CD4-positive, alpha-beta T cell treated with Interferon alpha-2 for 1 hour (primary cell): ENCODE measurements at regions not wholly inside any gene's neighbourhood (a gene's known extent, or its start where the extent isn't known, plus 50 kb on each side); places are given as distances from the start of the nearest gene placed in this dataset.

Source experiments
- DNase-seq, 2 donors: peaks; one replicate each; pipeline ENCODE4 v3.0.0-alpha.2; 2020 to 2022

DNA sequence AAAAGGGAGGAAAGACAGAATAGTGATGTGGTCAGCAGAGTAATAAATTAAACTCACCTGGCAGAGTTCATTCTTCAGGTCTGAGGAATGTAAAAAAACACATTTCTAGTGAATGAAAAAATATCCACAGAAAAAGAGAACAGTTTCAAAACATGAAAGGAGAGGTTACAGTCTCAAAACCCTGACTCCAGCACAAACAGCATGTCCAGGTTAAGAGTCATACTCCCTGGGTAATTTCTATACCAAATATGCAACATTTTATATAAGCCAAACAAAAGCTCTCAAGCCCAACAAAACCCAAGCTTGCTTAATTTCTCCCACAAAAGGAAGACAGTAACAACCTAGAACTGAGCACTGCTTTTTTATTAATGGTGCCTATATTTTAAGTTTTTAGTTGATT lies 173.0 kb downstream of the NTMT2 start:
- DNase-seq = no peak

DNA sequence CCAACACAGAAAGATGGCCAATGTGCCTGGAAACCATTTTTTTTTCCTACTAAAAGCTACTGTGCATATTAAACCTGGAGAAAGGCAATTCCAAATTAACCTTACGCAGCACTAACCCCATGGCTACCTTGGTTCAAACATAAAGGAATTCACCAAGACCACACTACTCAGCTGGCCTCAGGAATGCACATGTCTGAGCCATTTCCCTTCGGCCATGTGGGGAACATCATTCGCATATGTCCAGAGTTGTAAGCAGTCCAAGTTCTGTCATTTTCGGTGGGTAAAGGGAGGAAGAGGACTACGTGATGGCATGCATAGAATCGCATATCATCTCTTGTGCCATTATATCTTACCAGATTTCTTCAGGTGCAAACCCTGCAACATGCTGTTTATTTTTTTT lies 175.4 kb downstream of the NTMT2 start:
- no peak for DNase-seq

DNA sequence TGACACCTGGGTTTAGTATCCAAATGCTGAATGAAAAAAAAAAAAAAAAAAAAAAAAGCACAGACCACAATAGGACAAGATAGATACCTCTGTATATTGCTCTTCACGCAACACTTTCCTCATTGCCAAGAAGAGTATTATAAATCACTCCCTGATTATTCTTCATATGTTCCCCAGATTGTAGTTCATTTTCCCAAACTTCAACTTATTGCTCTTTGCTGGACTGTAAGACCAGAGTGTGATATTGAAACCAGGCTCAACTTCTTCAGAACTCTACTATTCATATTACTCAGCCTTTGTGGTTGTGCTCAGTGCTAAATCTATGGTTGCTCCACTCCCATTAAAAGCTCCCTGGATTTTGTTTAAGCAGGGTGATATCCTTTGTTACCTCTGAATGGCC lies 180.4 kb downstream of the NTMT2 start:
- DNase-seq = no peak

GRCh38 chr1:170332801-170333200 lies 187.0 kb downstream of the NTMT2 start:
- no peak for DNase-seq

- no peak for DNase-seq
These were observed 191.7 kb downstream of the NTMT2 start for GRCh38 chr1:170337413-170337994.

DNA sequence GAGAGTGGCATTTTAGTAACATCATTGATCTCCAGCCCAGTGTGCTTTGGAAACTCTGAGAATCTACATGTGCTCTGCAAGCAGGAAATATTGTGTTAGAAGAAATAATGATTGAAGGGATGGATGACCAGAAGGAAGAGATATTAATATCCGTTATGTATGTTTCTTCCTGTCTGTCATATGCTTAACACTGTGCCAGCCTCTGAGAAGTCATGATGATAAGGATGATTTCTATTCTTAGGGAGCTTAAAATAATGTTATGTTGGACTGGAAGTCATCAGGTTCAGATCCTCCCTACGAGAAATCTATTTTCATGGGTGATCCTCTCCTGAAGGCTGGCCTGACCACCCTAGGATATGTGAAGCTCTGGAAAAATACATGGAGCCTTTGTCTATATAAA lies 192.4 kb upstream of the GORAB start:
- no peak for DNase-seq

DNA sequence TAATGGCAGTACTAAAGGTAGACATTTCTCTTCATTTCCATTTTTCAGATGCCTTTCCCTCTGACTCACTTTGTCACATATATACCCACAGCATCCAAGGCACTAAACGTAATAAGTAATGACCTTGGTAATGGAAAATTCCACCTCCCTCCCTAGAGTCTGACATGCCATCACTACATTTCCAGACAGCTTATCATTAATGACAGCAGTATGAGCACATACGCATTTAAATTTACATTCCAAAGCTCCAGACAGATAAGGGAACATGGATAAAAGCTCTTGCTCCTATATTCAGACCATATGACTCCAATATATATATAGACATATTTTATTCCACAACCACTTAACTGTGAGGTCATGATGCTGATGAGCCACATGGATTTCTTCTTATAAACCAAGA lies 191.7 kb upstream of the GORAB start:
- DNase-seq = no peak

DNA sequence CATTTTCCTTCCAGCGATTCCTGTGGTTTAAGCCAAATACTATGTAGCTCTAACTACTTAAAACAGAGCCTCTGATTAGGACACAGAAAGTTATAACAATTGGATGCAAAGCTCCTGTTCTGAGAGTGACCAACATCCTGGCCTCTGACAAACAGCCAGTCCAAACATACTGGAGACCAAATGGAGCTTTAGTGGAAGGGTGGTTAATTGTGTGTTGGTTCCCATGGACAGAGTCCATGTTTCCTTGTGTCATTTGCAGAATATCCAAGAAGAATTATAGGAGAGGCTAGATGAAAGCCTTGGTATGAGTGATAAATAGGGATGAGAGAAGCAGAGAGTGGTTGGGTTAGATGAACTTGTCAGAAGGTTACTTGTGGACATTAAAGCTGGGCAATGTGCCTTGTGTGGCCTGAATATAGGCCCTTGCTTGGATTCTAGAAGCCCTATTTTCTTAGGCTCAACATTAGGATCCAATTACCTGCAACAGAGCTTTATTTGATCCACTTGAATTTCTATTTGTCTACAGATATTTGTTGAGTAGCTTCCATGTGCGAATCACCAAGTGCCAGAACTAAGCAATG lies 180.5 kb upstream of the GORAB start:
- no peak for DNase-seq

- no peak for DNase-seq
These were observed 177.7 kb upstream of the GORAB start for GRCh38 chr1:170354246-170354645.

DNA sequence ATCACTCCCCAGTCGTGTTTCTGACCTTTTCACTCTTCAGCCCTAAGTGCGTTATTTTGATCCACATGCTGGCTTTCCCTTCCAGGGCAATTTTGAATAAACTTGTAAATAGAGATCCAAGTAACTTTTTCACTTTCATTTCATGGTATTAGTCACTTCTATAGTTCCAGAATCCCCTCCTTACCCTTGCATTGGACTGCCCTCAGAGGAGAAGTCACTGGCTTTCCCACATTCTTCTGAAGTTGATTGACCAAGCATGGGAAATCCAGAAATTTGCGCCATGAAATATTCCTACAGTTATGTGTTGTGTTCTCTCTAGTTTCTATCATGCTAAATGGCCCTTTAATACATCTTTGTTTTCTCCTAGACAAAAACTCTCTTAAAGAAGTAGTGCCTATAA lies 177.3 kb upstream of the GORAB start:
- DNase-seq = no peak

DNA sequence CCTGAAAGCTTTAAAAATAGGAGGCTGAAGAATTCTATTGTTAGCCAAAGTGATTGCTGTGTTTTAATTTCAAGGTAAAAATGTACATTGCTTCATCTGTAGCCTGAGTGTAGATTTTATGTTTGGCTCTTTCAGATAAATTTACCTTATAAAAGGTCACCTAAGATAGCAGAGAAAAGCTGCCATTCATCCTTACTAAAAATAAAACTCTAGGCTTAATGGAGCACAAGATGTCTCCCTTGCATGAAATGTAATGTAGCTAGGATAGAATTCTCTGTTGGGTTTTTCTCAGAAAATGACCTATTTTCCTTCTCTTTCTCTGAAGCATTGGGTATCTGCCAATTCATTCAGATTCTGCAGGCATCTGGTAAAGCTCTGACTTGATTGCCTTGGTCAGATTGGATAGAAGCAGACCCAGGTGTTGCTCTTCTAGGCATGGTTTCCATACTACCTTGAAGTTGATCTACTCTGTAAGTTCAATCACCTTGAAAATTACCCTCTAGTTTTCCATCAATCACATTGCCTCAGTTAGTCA lies 176.6 kb upstream of the GORAB start:
- DNase-seq = no peak

GRCh38 chr1:170356585-170356984 lies 175.4 kb upstream of the GORAB start:
- no peak for DNase-seq

- DNase-seq = no peak
These were observed 174.2 kb upstream of the GORAB start for GRCh38 chr1:170357750-170358149.

DNA sequence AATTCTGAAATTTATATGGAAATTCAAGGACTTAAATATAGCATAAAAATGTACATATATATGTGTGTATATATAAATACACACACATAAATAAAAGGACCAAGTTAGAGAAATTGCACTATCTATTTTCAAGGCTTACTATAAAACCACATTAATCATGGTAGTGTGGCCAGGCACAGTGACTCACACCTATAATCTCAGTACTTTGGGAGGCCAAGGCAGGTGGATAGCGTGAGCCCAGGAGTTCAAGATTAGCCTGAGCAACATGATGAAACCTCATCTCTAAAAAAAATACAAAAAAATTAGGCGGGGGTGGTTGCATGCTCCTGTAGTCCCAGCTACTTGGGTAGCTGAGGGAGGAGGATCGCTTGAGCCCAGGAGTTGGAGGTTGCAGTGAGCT lies 171.4 kb upstream of the GORAB start:
- DNase-seq = no peak

DNA sequence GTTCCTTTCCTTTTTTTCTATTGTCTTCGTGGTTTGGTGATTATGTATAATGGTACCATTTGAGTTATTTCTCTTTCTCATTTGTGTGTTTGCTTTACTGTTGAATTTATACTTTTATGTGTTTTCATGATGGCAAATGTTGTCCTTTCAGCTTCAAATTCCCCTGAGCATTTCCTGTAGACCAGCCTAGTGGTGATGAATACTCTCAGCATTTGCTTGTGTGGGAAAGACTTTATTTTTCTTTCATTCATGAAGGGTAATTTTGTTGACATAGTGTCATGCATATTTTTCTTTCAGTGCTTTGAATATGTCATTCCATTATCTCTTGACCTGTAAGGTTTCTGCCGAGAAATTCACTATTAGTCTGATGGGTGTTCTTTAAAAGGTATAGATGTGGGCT lies 166.6 kb upstream of the GORAB start:
- DNase-seq = no peak

GRCh38 chr1:170366980-170367379 lies 165.0 kb upstream of the GORAB start:
- DNase-seq = no peak

DNA sequence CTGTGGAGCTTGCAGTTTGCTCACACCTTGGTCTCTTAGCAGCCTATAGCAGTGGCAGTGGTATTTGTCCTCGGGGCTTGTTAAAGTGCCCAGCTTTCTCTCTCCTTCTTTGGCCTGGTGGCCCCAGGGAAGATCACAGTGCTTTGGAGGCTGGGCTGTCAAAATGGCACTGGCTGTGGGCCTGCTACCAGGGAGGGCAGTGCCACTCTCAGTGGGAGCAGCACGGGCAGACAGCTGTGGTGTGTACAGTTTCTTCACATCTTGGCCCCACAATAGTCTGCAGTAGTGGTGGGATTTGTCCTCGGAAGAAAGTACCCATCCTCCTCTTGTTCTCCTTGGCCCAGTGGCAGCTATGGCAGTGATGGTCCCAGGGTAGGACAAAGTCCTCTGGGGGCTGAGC lies 164.4 kb upstream of the GORAB start:
- no peak for DNase-seq

DNA sequence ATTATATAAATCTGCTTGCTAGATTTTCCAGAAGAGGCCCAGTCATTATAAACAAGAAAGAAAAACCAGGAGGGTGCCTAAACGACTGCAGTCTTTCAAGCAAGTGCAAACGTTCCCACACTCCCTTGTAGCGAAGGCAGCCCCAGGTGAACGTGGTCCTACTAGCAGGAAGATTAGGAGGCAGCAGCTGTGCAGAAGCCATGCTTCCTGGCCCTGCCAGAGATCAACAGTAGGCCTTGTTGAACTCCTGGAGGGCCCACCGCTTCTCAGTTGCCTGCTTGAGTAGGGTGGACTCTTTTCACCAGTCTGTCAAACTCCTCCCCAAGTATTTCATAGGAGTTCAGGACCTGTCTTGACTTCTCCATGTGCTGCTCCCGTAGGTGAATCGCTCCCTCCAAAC lies 163.0 kb upstream of the GORAB start:
- DNase-seq = no peak

DNA sequence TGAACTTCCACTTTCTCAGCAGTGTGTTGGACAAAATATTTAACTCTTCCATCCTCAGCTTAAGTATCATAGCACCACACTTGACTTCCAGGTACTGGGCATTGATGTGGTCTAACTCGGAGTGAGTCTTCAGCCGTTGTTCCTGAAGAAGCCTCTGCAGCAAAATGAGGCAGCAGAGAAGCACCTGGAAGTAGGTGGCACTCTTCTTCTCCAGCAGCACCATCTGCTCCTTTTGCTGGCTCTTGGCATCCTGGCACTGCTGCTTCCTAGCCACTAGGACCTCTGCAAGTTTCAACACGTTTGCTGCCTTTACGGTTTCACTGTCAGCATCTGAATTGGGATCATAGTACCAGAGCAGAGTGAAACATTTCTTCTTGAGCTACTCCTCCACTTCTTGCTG lies 162.5 kb upstream of the GORAB start:
- no peak for DNase-seq

- no peak for DNase-seq
These were observed 161.9 kb upstream of the GORAB start for GRCh38 chr1:170370087-170370486.

GRCh38 chr1:170375082-170375723 lies 156.8 kb upstream of the GORAB start:
- no peak for DNase-seq

DNA sequence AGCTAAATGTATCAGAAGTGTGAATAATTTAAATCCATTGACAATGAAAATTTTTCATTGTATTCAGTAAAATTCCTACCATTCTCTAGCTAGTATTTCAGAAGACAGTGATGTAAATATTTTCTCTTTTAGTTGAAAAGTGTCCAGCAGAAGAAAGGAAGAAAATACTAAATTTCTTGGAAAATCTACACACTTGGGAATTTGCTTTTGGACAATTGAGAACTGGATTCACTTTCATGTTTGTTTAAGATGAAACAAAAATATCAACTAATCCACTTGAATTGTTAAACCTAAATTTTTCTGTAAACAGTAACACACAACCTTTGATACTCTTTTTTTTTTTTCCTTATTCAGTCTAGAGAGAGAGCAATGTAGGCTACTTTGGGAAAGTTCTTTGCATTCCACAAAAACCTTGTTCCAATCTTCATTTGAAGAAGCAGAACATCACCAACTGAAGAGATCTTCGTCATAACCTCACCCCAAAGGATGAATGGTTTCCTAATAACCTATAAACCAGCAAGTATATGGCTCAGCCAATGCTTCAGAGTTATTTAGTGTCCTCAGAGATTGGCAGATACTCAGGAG lies 155.1 kb upstream of the GORAB start:
- no peak for DNase-seq

- no peak for DNase-seq
These were observed 154.5 kb upstream of the GORAB start for GRCh38 chr1:170377440-170377839.

DNA sequence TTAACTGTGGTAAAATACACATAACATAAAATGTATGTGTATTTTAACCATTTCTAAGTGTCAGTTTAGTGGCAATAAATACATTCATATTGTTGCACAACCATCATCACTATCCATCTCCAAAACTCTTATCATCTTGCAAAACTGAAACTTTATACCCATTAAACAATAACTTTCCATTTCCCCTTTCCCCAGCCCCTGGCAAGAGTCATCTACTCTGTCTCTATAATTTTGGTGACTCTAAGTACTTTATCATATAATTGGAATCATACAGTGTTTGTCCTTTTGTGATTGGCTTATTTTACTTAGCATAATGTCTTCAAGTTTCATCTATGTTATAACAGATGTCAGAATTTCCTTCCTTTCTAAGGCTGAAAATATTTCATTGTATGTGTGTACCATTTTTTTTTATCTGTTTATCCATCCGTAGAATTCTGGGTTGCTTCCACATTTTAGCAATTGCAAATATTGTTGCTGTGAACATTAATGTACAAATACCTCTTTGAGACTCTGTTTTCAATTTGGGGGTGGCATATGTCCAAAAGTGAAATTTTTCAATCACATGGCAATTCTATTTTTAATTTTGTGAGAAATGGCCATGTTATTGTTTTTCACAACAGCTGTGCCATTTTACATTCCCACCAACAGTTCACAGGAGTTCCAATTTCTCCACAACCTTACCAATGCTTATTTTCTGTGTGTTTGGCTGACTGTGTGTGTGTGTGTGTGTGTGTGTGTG lies 153.9 kb upstream of the GORAB start:
- no peak for DNase-seq
